Type B pancreatic cell (in vitro differentiated cells): ENCODE measurements at regions not wholly inside any gene's neighbourhood (a gene's known extent, or its start where the extent isn't known, plus 50 kb on each side); places are given as distances from the start of the nearest gene placed in this dataset.
"Not testable (repeated sequence)": the region's sequence is repeated elsewhere in the genome, so short reads cannot be mapped to it uniquely, and the experiment has no call there.

Experiments
- DNase-seq: peaks from one replicate; pipeline ENCODE4 v3.0.0; 2021; ENCODE audit warnings: mixed read lengths; ENCODE audit not compliant: unreplicated experiment; ENCODE audit errors: extremely low spot score
- H3K27ac Mint-ChIP-seq: 2 replicates; pipeline ENCODE4 v1.8.0; 2021; ENCODE audit warnings: mild to moderate bottlenecking, mixed read lengths
- H3K27me3 Mint-ChIP-seq: 2 replicates; pipeline ENCODE4 v1.8.0; 2021; ENCODE audit warnings: mixed read lengths
- H3K36me3 Mint-ChIP-seq: 2 replicates; pipeline ENCODE4 v1.8.0; 2021; ENCODE audit warnings: mixed read lengths
- H3K4me1 Mint-ChIP-seq: one replicate; pipeline ENCODE4 v1.8.0; 2021; ENCODE audit warnings: mixed read lengths; ENCODE audit not compliant: unreplicated experiment
- H3K4me3 Mint-ChIP-seq: 2 replicates; pipeline ENCODE4 v1.8.0; 2021; ENCODE audit warnings: mild to moderate bottlenecking, mixed read lengths
- H3K9me3 Mint-ChIP-seq: 2 replicates; pipeline ENCODE4 v1.8.0; 2021; ENCODE audit warnings: mixed read lengths
- TF ChIP-seq, protein P1 (sequence below): fragments of 200-600 bp; sonication (generic); conservative IDR thresholded peaks from 2 replicates; pipeline ENCODE4 v1.5.0; 2021; ENCODE audit warnings: antibody characterized with exemption, mild to moderate bottlenecking

- Mint-ChIP-seq H3K9me3 (peaks cover under 1% of the 10 kb centered on the region), H3K4me3 (no peak overlapping the region), H3K4me1 (peaks cover 18% of the 10 kb centered on the region), H3K36me3 (peaks cover under 1% of the 10 kb centered on the region), H3K27me3 (no peaks in the 10 kb centered on the region), H3K27ac (no peak overlapping the region)
- TF ChIP-seq, protein P1, sequence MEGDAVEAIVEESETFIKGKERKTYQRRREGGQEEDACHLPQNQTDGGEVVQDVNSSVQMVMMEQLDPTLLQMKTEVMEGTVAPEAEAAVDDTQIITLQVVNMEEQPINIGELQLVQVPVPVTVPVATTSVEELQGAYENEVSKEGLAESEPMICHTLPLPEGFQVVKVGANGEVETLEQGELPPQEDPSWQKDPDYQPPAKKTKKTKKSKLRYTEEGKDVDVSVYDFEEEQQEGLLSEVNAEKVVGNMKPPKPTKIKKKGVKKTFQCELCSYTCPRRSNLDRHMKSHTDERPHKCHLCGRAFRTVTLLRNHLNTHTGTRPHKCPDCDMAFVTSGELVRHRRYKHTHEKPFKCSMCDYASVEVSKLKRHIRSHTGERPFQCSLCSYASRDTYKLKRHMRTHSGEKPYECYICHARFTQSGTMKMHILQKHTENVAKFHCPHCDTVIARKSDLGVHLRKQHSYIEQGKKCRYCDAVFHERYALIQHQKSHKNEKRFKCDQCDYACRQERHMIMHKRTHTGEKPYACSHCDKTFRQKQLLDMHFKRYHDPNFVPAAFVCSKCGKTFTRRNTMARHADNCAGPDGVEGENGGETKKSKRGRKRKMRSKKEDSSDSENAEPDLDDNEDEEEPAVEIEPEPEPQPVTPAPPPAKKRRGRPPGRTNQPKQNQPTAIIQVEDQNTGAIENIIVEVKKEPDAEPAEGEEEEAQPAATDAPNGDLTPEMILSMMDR: no peak
- DNase-seq: no peak
These were observed 1064.6 kb upstream of the SLIT2 start for GRCh38 chr4:19187096-19187495.

- H3K27ac Mint-ChIP-seq, H3K9me3 Mint-ChIP-seq, H3K4me3 Mint-ChIP-seq, H3K4me1 Mint-ChIP-seq, DNase-seq, H3K27me3 Mint-ChIP-seq, H3K36me3 Mint-ChIP-seq: not testable (repeated sequence)
These were observed 1070.1 kb upstream of the SLIT2 start for GRCh38 chr4:19181631-19182030.

DNA sequence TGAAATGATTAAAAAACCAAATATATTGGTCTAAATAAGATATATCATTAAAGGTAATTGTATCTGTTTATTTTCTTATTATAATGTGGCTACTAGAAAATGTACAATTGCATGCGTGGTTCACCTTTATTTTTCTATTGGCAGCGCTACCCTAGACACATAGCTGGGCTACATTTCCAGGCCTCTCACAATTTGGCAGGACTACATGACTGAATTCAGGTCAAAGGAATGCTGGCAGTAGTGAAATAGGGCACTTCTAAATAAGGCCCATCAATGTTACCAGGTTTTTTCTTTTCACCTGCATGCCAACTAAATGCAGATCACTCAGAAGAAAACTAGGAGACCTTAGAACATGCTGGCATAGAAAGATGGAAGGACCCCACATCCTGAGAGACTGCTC, 1072.9 kb upstream of the SLIT2 start:
- peaks cover 5% of the 10 kb centered on the region for H3K9me3 Mint-ChIP-seq
- peaks cover 4% of the 10 kb centered on the region for H3K36me3 Mint-ChIP-seq
- H3K27me3 Mint-ChIP-seq: no peaks in the 10 kb centered on the region
- H3K4me1 Mint-ChIP-seq: no peaks in the 10 kb centered on the region
- no peak overlapping the region for H3K4me3 Mint-ChIP-seq
- DNase-seq: no peak
- TF ChIP-seq, protein P1: no peak
- H3K27ac Mint-ChIP-seq: no peak overlapping the region

- peaks cover 4% of the 10 kb centered on the region for H3K36me3 Mint-ChIP-seq
- DNase-seq: no peak
- no peak overlapping the region for H3K4me3 Mint-ChIP-seq
- no peaks in the 10 kb centered on the region for H3K27me3 Mint-ChIP-seq
- H3K9me3 Mint-ChIP-seq: peaks cover 5% of the 10 kb centered on the region
- no peak overlapping the region for H3K27ac Mint-ChIP-seq
- H3K4me1 Mint-ChIP-seq: no peaks in the 10 kb centered on the region
- TF ChIP-seq, protein P1: no peak
These were observed 1074.1 kb upstream of the SLIT2 start for GRCh38 chr4:19177616-19178015.

DNA sequence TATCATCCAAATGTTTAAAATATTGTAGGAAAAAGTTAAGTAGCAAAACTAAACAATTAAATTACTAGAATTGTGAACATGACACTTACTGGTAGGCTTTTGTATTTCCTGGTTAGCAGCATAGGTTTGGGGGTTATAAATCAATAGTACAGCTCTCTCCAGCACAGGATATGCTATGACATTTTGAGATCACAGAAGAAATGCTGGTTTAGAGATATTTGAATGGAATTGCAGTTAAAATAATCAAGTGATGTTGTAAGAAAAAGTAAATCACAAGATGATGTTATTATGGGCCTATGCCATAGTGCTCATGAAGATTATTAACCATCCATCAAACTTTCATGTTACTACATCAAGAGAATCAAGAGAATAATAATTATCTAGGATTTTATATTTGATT, 1079.9 kb upstream of the SLIT2 start:
- H3K4me1 Mint-ChIP-seq: no peaks in the 10 kb centered on the region
- no peak for DNase-seq
- H3K36me3 Mint-ChIP-seq: no peaks in the 10 kb centered on the region
- H3K27ac Mint-ChIP-seq: no peak overlapping the region
- TF ChIP-seq, protein P1: no peak
- peaks cover 3% of the 10 kb centered on the region for H3K9me3 Mint-ChIP-seq
- no peak overlapping the region for H3K4me3 Mint-ChIP-seq
- no peaks in the 10 kb centered on the region for H3K27me3 Mint-ChIP-seq

- no peaks in the 10 kb centered on the region for H3K27me3 Mint-ChIP-seq
- H3K9me3 Mint-ChIP-seq: peaks cover 3% of the 10 kb centered on the region
- DNase-seq: no peak
- H3K4me3 Mint-ChIP-seq: no peak overlapping the region
- TF ChIP-seq, protein P1: no peak
- no peaks in the 10 kb centered on the region for H3K4me1 Mint-ChIP-seq
- H3K27ac Mint-ChIP-seq: no peak overlapping the region
- no peaks in the 10 kb centered on the region for H3K36me3 Mint-ChIP-seq
These were observed 1084.4 kb upstream of the SLIT2 start for GRCh38 chr4:19167311-19167710.
